PC-9 (cell line): ENCODE measurements at regions not wholly inside any gene's neighbourhood (a gene's known extent, or its start where the extent isn't known, plus 50 kb on each side); places are given as distances from the start of the nearest gene placed in this dataset.

Source experiments
- BruUV-seq: library from RNA; stranded (reverse); fragments of 400-500 nt; replicated peaks from 2 replicates; lab custom pipeline; 2021; lab: Mats Ljungman, UMichigan
- CTCF ChIA-PET: fragments of 300-600 bp; sonication (Branson Sonifier 250); formaldehyde crosslinking; loops from one replicate; lab custom pipeline; 2022; ENCODE audit warnings: antibody characterized with exemption; lab: Charles Lee
- POLR2A ChIA-PET: fragments of 300-600 bp; sonication (Branson Sonifier 250); formaldehyde crosslinking; loops from one replicate; lab custom pipeline; 2022; ENCODE audit warnings: antibody characterized with exemption; ENCODE audit not compliant: unreplicated experiment; lab: Charles Lee
- DNase-seq, 2 experiments: peaks; one replicate each; pipeline versions ENCODE4 v3.0.0 to v3.0.0-alpha.2; 2015 to 2022; ENCODE audit warnings: mixed read lengths in 1 of 2
- H2AFZ ChIP-seq: fragments of 200-600 bp; sonication (generic); 2 replicates; pipeline ENCODE4 v1.8.1; 2017; ENCODE audit warnings: antibody characterized with exemption
- H3F3A ChIP-seq: fragments of 200-600 bp; sonication (generic); 2 replicates; pipeline ENCODE4 v1.8.1; 2017; ENCODE audit warnings: antibody characterized with exemption, mild to moderate bottlenecking, low read depth; ENCODE audit not compliant: insufficient read depth
- H3K27ac ChIP-seq: fragments of 200-600 bp; sonication (generic); 2 replicates; pipeline ENCODE4 v1.6.1; 2016; ENCODE audit warnings: mixed run types
- H3K27me3 ChIP-seq: fragments of 200-600 bp; sonication (generic); 2 replicates; pipeline ENCODE4 v1.6.1; 2016; ENCODE audit warnings: low read depth, mixed run types; ENCODE audit not compliant: insufficient read depth
- H3K36me3 ChIP-seq: fragments of 200-600 bp; sonication (generic); 2 replicates; pipeline ENCODE4 v1.6.1; 2016; ENCODE audit warnings: low read depth, mixed run types
- H3K4me1 ChIP-seq: fragments of 200-600 bp; sonication (generic); replicated peaks from 2 replicates; pipeline ENCODE4 v1.6.1; 2016; ENCODE audit warnings: mixed run types; ENCODE audit not compliant: insufficient read depth
- H3K4me2 ChIP-seq: fragments of 200-600 bp; sonication (generic); 2 replicates; pipeline ENCODE4 v1.6.1; 2017; ENCODE audit warnings: mixed run types
- H3K4me3 ChIP-seq: fragments of 200-600 bp; sonication (generic); 2 replicates; pipeline ENCODE4 v1.6.1; 2016; ENCODE audit warnings: mixed run types
- H3K79me2 ChIP-seq: fragments of 200-600 bp; sonication (generic); 2 replicates; pipeline ENCODE4 v1.6.1; 2017; ENCODE audit warnings: low read depth, mixed run types
- H3K9me2 ChIP-seq: fragments of 200-600 bp; sonication (generic); 2 replicates; pipeline ENCODE4 v1.8.1; 2017; ENCODE audit warnings: mild to moderate bottlenecking; ENCODE audit not compliant: insufficient read depth
- H3K9me3 ChIP-seq: fragments of 200-600 bp; sonication (generic); 2 replicates; pipeline ENCODE4 v1.8.1; 2016; ENCODE audit warnings: low read depth; ENCODE audit not compliant: insufficient read depth
- H4K20me1 ChIP-seq: fragments of 200-600 bp; sonication (generic); 2 replicates; pipeline ENCODE4 v1.8.1; 2017; ENCODE audit not compliant: insufficient read depth
- EZH2 ChIP-seq: fragments of 200-600 bp; sonication (generic); IDR thresholded peaks from 2 replicates; pipeline ENCODE4 v1.8.0; 2017; ENCODE audit warnings: antibody characterized with exemption, low read depth
- intact Hi-C: fragments of 100-400 bp; cut with micrococcal nuclease; formaldehyde crosslinking; loops from one replicate; pipeline ENCODE4 v1.10.0; 2022; ENCODE audit not compliant: unreplicated experiment
- TF ChIP-seq, protein P1 (sequence below): fragments of 200-600 bp; sonication (generic); conservative IDR thresholded peaks from 2 replicates; pipeline ENCODE4 v1.6.1; 2017; ENCODE audit warnings: mixed run types, antibody characterized with exemption, mild to moderate bottlenecking, moderate library complexity

DNA sequence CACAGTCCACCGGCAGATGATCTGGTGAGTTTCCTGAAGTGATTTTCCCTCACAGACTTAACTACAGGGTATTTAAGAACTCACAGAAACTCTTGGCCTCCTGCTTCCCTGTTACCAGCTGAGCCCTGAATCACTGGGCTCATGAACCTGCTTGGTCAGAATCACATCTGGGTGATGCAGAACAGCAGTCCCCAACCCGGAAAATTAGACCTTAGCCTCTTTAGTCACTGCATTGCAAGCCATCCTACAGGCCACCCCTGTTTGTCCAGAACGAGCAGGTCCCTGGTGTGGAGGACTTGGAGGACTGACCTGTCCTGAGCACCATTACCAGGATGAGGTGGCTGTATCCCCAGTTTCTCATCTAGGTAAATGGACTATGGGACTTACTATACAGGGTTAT lies 539.2 kb downstream of the TNS3 start:
- H3K4me1 ChIP-seq, result no peaks in the 10 kb centered on the region
- H3K36me3 ChIP-seq, result no peaks in the 10 kb centered on the region
- H3K4me2 ChIP-seq, result no peak overlapping the region
- no peak overlapping the region for H3K27ac ChIP-seq
- no peak for DNase-seq
- no peaks in the 10 kb centered on the region for H3K9me3 ChIP-seq
- no TSS peak for BruUV-seq
- POLR2A ChIA-PET, result no interaction called here
- no peaks in the 10 kb centered on the region for H4K20me1 ChIP-seq
- CTCF ChIA-PET, result no interaction called here
- intact Hi-C loops, result no loop called here
- H3K27me3 ChIP-seq, result no peaks in the 10 kb centered on the region
- no peaks in the 10 kb centered on the region for H3K9me2 ChIP-seq
- no peak overlapping the region for H3K4me3 ChIP-seq
- no peak overlapping the region for H2AFZ ChIP-seq
- no peaks in the 10 kb centered on the region for H3F3A ChIP-seq
- TF ChIP-seq, protein P1, sequence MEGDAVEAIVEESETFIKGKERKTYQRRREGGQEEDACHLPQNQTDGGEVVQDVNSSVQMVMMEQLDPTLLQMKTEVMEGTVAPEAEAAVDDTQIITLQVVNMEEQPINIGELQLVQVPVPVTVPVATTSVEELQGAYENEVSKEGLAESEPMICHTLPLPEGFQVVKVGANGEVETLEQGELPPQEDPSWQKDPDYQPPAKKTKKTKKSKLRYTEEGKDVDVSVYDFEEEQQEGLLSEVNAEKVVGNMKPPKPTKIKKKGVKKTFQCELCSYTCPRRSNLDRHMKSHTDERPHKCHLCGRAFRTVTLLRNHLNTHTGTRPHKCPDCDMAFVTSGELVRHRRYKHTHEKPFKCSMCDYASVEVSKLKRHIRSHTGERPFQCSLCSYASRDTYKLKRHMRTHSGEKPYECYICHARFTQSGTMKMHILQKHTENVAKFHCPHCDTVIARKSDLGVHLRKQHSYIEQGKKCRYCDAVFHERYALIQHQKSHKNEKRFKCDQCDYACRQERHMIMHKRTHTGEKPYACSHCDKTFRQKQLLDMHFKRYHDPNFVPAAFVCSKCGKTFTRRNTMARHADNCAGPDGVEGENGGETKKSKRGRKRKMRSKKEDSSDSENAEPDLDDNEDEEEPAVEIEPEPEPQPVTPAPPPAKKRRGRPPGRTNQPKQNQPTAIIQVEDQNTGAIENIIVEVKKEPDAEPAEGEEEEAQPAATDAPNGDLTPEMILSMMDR, result no peak
- no peak for TF ChIP-seq EZH2
- no peaks in the 10 kb centered on the region for H3K79me2 ChIP-seq

DNA sequence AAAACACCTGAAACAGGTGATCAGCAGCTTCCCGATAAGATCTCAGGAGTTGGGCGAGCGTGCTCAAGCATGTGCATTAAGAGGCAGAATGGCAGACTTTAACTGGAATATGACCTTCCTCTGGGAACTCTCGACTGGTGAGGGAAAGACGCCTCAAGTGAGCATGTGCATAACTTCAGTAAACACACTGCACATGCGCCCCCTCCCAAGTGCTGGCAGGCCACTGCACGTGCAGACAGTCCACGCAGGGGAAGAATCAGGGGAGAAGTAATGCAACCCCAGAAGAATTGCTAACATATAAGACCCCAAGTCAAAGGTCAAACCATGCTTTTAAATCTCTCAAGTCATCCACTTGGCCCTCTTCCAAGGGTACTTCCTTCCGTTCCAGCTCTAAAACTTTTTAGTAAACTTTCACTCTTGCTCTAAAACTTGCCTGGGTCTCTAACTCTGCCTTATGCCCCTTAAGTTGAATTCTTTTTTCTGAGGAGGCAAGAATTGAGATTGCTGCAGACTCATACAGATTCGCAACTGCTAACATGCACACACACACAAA lies 541.0 kb downstream of the TNS3 start:
- DNase-seq, result no peak

DNA sequence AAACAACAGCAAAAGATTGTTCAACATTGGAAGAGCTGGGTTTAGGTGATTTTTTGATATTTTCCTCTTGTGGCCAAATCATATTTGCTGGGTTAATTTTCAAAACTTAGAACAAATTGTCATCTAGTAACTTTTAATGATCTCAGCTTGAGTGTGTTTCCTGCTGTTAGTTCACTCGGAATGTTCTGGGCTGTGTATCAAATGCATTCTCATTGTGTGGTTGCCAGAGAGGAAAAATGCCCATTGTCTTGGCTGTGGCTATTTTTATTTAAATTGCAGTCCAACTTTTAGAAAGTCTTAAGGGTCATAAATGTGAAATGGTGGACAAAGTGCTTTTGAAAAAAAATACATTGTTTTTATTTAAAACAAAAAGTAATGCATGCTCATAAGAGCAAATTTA lies 542.0 kb downstream of the TNS3 start:
- H3K36me3 ChIP-seq, result no peaks in the 10 kb centered on the region
- no peaks in the 10 kb centered on the region for H3K79me2 ChIP-seq
- BruUV-seq, result no TSS peak
- no peaks in the 10 kb centered on the region for H3K9me2 ChIP-seq
- no peaks in the 10 kb centered on the region for H3K27me3 ChIP-seq
- POLR2A ChIA-PET, result no interaction called here
- H3K27ac ChIP-seq, result no peak overlapping the region
- no peak overlapping the region for H3K4me2 ChIP-seq
- H3K4me3 ChIP-seq, result no peak overlapping the region
- H3K9me3 ChIP-seq, result no peaks in the 10 kb centered on the region
- no peaks in the 10 kb centered on the region for H3F3A ChIP-seq
- TF ChIP-seq EZH2, result no peak
- TF ChIP-seq, protein P1, result no peak
- no peak overlapping the region for H2AFZ ChIP-seq
- no peaks in the 10 kb centered on the region for H4K20me1 ChIP-seq
- no peak for DNase-seq
- intact Hi-C loops, result no loop called here
- CTCF ChIA-PET, result no interaction called here
- no peaks in the 10 kb centered on the region for H3K4me1 ChIP-seq

More for the DNA sequence above, 541.0 kb downstream of the TNS3 start:
- H3K27ac ChIP-seq, result no peak overlapping the region
- H3K4me1 ChIP-seq, result no peaks in the 10 kb centered on the region
- H2AFZ ChIP-seq, result no peak overlapping the region
- no peaks in the 10 kb centered on the region for H3K9me2 ChIP-seq
- intact Hi-C loops, result no loop called here
- no TSS peak for BruUV-seq
- no peak overlapping the region for H3K4me2 ChIP-seq
- TF ChIP-seq, protein P1, result no peak
- TF ChIP-seq EZH2, result no peak
- H3K36me3 ChIP-seq, result no peaks in the 10 kb centered on the region
- CTCF ChIA-PET, result no interaction called here
- H4K20me1 ChIP-seq, result no peaks in the 10 kb centered on the region
- no peaks in the 10 kb centered on the region for H3F3A ChIP-seq
- no peaks in the 10 kb centered on the region for H3K27me3 ChIP-seq
- POLR2A ChIA-PET, result no interaction called here
- H3K9me3 ChIP-seq, result no peaks in the 10 kb centered on the region
- no peak overlapping the region for H3K4me3 ChIP-seq
- H3K79me2 ChIP-seq, result no peaks in the 10 kb centered on the region
